Gastrocnemius medialis (tissue), 4 donors: ENCODE measurements at regions not wholly inside any gene's neighbourhood (a gene's known extent, or its start where the extent isn't known, plus 50 kb on each side); places are given as distances from the start of the nearest gene placed in this dataset.

Source experiments
- CTCF ChIP-seq, 5 experiments: fragments of 450-650 bp in 3 of 5; fragments of 200-600 bp in 2 of 5; sonication (generic) in 2 of 5; IDR thresholded peaks in 4 of 5; conservative IDR thresholded peaks in 1 of 5; 1 replicate in 4 of 5; 2 replicates in 1 of 5; pipeline ENCODE4 v1.5.1; 2016 to 2019; ENCODE audit warnings: antibody characterized with exemption in 5 of 5, mild to moderate bottlenecking in 3 of 5, moderate library complexity in 3 of 5
- POLR2A ChIP-seq, 2 donors: fragments of 450-650 bp; IDR thresholded peaks; one replicate each; pipeline ENCODE4 v1.6.1; 2017; ENCODE audit warnings: antibody characterized with exemption in 2 of 2, mild to moderate bottlenecking in 2 of 2, moderate library complexity in 2 of 2

GRCh38 chr13:97562962-97563361, 129.0 kb downstream of the RAP2A start:
- TF ChIP-seq CTCF (IDR thresholded peaks at IDR 0.05 in 4 of 5, conservative IDR thresholded peaks at IDR 0.05 in 1 of 5) (no peak), POLR2A (IDR thresholded peaks at IDR 0.05) (no peak)
